Stomach smooth muscle (tissue), 2 donors: ENCODE measurements at regions not wholly inside any gene's neighbourhood (a gene's known extent, or its start where the extent isn't known, plus 50 kb on each side); places are given as distances from the start of the nearest gene placed in this dataset.
"Not testable (repeated sequence)": the region's sequence is repeated elsewhere in the genome, so short reads cannot be mapped to it uniquely, and the experiment has no call there.

Experiments
- H3K27ac ChIP-seq: one replicate; pipeline ENCODE4 v1.7.0; 2013; ENCODE audit warnings: mild to moderate bottlenecking, low read length, inconsistent platforms
- H3K27me3 ChIP-seq, 2 donors: one replicate each; pipeline ENCODE4 v1.7.0; 2013; ENCODE audit warnings: low read length in 2 of 2; ENCODE audit not compliant: insufficient read depth in 2 of 2, control insufficient read depth in 1 of 2
- H3K36me3 ChIP-seq, 2 donors: one replicate each; pipeline ENCODE4 v1.7.0; 2013; ENCODE audit warnings: low read length in 2 of 2; ENCODE audit not compliant: control insufficient read depth in 2 of 2, insufficient read depth in 2 of 2
- H3K4me1 ChIP-seq: one replicate; pipeline ENCODE4 v1.7.0; 2013; ENCODE audit warnings: low read length; ENCODE audit not compliant: control insufficient read depth, insufficient read depth
- H3K4me3 ChIP-seq, 2 donors: one replicate each; pipeline ENCODE4 v1.7.0; 2013; ENCODE audit warnings: low read length in 2 of 2
- H3K9ac ChIP-seq, 2 donors: one replicate each; pipeline ENCODE4 v1.7.0; 2013; ENCODE audit warnings: low read length in 2 of 2, mild to moderate bottlenecking in 1 of 2
- H3K9me3 ChIP-seq, 2 donors: one replicate each; pipeline ENCODE4 v1.7.0; 2013; ENCODE audit warnings: low read length in 2 of 2; ENCODE audit not compliant: control insufficient read depth in 2 of 2
- donor health status: healthy.
- donor health status: Pancreatic carcinoma.

DNA sequence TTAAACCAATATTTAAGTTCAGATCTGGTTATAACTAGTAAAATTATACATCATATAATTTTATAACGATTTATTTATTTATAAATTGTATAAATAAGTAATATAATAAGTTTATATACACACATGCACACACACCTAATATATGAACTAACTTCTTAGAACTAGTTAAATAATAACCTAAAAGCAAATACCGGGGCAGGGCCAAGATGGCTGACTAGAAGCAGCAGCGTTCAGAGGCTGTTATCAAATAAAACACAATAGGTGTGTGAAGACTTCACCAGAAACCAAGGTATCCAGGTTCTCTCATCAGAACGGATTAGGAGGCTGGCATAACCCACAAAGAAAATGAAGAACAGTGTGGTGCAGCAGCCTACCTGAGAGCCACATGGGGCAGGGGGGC lies 653.6 kb upstream of the CBLB start:
- H3K27ac ChIP-seq = no peak overlapping the region
- H3K9me3 ChIP-seq = no peaks in the 10 kb centered on the region
- H3K9ac ChIP-seq = no peak overlapping the region
- no peaks in the 10 kb centered on the region for H3K36me3 ChIP-seq
- no peaks in the 10 kb centered on the region for H3K4me1 ChIP-seq
- H3K4me3 ChIP-seq = no peak overlapping the region
- H3K27me3 ChIP-seq = no peaks in the 10 kb centered on the region

DNA sequence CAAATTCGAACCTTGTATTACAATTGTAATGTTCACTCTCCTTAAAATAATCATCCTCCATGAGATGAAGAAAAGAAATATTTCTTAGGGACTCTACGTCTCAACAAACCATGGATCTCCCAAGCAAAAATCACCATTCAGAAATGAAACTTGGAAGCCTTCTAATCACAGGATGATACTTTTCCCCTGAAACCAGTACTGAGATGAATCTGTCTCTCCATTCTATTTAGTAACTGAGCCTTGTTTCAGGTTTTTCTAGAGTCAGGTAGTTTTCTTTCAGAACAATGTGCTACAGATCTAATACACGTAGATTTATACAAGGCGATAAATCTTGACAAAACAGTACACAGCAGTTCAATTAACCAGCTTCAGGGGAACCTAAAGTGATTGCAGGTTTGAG lies 660.1 kb upstream of the CBLB start:
- Histone ChIP-seq H3K9ac (no peak overlapping the region), H3K36me3 (no peaks in the 10 kb centered on the region), H3K4me1 (no peaks in the 10 kb centered on the region), H3K9me3 (no peaks in the 10 kb centered on the region), H3K27me3 (no peaks in the 10 kb centered on the region), H3K4me3 (no peak overlapping the region), H3K27ac (no peak overlapping the region)

DNA sequence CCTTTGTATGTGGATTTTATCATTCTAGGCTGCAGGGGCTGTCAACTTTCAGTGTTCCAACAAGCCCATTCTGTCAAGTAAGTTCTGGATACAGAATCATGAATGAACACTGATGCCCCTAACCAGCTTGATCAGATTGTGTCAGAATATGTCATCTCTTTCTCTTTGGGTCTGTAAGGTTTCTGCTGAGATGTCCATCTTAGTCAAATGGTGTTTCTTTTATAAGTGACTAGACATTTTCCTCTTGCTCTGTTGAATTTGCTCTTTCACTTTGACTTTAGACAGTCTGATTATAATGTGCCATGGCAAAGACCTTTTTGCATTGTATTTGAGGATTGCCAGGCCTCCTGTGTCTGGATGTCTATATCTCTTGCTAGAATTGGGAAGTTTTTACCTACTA lies 660.9 kb upstream of the CBLB start:
- H3K36me3 ChIP-seq = no peaks in the 10 kb centered on the region
- no peak overlapping the region for H3K9ac ChIP-seq
- H3K4me1 ChIP-seq = no peaks in the 10 kb centered on the region
- H3K27ac ChIP-seq = no peak overlapping the region
- H3K4me3 ChIP-seq = no peak overlapping the region
- H3K27me3 ChIP-seq = no peaks in the 10 kb centered on the region
- H3K9me3 ChIP-seq = no peaks in the 10 kb centered on the region

DNA sequence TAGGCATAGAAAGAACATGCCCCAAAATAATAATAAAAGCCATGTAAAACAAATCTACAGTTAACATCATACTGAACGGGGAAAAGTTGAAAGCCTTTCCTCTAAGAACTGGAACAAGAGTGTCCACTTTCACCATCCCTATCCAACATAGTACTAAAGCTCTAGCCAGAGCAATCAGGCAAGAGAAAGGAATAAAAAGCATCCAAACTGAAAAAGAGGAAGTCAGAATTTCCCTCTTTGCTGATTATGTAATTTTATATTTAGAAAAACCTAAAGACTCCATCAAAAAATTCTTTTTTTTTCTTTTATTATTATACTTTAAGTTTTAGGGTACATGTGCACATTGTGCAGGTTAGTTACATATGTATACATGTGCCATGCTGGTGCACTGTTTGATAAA lies 661.6 kb upstream of the CBLB start:
- H3K9ac ChIP-seq = no peak overlapping the region
- H3K36me3 ChIP-seq = no peaks in the 10 kb centered on the region
- no peaks in the 10 kb centered on the region for H3K27me3 ChIP-seq
- no peaks in the 10 kb centered on the region for H3K9me3 ChIP-seq
- no peaks in the 10 kb centered on the region for H3K4me1 ChIP-seq
- no peak overlapping the region for H3K27ac ChIP-seq
- no peak overlapping the region for H3K4me3 ChIP-seq

DNA sequence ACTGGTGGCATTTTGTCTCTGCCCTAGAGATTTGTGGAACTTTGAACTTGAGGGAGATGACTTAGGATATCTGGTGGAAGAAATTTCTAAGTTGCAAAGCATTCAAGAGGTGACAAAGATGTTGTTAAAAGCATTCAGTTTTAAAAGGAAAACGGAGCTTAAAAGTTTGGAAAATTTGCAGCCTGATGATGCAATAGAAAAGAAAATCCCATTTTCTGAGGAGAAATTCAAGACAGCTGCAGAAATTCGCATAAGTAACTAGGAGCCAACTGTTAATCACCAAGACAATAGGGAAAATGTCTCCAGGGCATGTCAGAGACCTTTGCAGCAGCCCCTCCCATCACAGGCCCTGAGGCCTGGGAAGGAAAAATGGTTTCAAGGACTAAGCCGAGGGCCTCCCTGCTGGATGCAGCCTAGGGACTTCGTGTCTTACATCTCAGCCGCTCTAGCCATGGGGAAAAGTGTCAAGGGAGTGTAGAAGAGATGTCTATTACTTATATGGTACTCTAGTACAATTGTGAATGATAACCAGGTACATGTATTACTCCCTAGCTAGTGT lies 663.0 kb upstream of the CBLB start:
- not testable (repeated sequence) for H3K4me1 ChIP-seq, H3K27ac ChIP-seq, H3K4me3 ChIP-seq, H3K27me3 ChIP-seq, H3K9ac ChIP-seq, H3K9me3 ChIP-seq, H3K36me3 ChIP-seq

DNA sequence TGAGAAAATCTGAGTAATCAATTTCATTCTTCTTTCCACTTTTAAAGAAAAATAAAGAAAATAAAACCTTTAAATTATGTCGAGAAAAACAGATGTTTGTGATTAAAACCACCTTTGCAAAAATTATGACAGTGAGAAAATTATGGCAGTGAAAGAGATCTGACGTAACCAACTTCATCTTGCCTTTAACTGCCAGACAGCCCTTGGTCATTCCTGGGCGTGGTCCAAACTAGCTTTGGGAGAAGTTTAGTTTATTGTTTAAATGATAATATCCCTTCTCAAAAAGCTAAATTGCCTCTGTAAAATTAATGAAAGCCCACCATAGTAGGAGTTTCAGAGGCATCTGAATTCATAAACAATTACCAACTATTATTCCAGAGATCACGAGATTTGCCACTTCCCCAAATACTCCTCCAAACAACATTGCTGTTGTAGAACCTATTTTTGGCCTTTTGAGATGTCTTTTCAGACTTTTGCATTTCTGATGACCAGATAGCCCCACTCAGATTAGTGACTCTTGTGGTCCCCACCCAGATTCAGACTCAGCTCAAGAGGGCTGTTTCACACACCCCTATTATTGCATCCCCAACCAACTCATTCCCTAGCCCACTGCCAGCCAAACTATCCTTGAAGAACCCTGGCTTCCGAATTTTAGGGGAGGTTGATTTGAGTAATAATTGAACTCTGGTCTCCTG lies 664.4 kb upstream of the CBLB start:
- Histone ChIP-seq H3K27ac (no peak overlapping the region), H3K4me3 (no peak overlapping the region), H3K36me3 (no peaks in the 10 kb centered on the region), H3K27me3 (no peaks in the 10 kb centered on the region), H3K4me1 (no peaks in the 10 kb centered on the region), H3K9me3 (no peaks in the 10 kb centered on the region), H3K9ac (no peak overlapping the region)

DNA sequence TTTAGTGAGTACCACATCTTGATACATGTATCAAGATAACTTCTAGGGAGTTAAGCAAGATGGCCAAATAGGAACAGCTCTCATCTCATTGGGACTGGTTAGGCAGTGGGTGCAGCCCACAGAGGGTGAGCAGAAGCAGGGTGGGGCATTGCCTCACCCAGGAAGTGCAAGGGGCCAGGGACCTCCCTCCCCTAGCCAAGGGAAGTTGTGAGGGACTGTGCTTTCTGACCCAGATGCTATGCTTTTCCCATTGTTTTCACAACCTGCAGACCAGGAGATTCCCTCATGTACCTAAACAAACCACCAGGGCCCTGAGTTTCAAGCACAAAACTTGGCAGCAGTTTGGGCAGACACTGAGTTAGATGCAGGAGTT lies 665.0 kb upstream of the CBLB start:
- Histone ChIP-seq H3K27me3 (no peaks in the 10 kb centered on the region), H3K36me3 (no peaks in the 10 kb centered on the region), H3K4me3 (no peak overlapping the region), H3K9me3 (no peaks in the 10 kb centered on the region), H3K27ac (no peak overlapping the region), H3K4me1 (no peaks in the 10 kb centered on the region), H3K9ac (no peak overlapping the region)

DNA sequence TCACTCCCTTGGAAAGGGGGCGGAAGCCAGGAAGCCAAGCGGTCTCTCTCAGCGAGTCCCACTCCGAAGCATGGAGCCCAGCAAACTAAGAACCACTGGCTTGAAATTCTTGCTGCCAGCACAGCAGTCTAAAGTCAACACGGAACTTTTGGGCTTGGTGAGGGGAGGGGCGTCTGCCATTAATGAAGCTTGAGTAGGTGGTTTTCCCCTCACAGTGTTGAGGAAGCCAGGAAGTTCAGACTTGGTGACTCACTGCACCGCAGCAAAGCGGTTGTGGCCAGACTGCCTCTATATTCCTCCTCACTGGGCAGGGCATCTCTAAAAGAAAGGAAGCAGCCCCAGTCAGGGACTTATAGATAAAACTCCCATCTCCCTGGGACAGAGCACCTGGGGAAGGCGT lies 665.4 kb upstream of the CBLB start:
- Histone ChIP-seq H3K27ac (no peak overlapping the region), H3K9ac (no peak overlapping the region), H3K36me3 (no peaks in the 10 kb centered on the region), H3K27me3 (no peaks in the 10 kb centered on the region), H3K4me3 (no peak overlapping the region), H3K4me1 (no peaks in the 10 kb centered on the region), H3K9me3 (no peaks in the 10 kb centered on the region)

DNA sequence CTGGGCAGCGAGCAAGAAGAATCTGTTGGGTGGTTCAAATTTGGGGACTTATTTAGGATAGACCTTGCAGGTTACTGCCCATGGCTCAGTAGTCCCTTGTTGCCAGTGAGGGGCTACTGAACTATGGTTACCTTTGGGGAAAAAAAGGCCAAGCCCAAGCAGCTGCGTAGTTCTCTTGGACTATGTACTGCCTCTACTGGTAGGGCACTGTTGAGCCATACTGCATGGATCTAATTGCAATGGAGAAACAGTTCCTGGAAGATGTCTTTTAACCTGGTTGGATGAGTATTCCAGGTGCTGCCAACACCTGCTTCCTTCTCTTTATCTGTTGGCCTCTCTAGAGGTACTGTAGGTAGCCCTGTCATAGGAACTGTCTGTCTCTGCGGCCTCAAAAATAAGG lies 671.9 kb upstream of the CBLB start:
- no peaks in the 10 kb centered on the region for H3K36me3 ChIP-seq
- no peaks in the 10 kb centered on the region for H3K4me1 ChIP-seq
- no peaks in the 10 kb centered on the region for H3K9me3 ChIP-seq
- no peak overlapping the region for H3K9ac ChIP-seq
- H3K4me3 ChIP-seq = no peak overlapping the region
- H3K27me3 ChIP-seq = no peaks in the 10 kb centered on the region
- no peak overlapping the region for H3K27ac ChIP-seq

DNA sequence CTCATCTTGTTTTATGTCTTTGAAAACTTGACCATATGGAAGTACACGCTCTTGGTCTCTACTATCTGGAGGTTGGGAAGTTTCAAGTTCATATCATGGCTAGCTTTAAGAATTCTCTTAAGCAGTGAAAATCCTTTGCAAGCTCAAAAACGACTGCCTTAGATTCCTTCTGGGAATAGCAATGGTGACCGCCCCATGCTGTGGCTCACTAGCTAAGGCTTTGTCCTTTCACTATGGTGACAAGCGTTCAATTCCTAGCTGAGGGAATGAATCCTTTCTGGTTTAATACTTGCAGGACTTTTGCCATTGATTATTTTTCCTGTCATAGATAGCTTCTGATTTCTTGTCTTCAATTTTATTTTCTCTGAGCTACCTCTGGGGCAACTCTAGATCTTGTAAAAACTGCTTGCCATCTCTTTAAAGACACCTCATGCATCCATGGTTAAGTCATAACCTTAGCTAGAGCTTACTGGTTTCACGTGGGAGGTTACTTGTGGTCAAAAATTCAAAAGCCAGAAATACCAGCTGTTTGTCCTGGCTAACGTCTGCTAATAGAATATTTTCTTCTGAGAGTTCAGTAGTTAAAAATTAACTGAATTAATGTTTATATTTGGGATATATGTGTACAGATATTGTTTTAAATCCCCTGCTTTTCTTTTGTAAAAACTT lies 673.4 kb upstream of the CBLB start:
- no peak overlapping the region for H3K27ac ChIP-seq
- H3K4me1 ChIP-seq = no peaks in the 10 kb centered on the region
- no peak overlapping the region for H3K4me3 ChIP-seq
- no peaks in the 10 kb centered on the region for H3K9me3 ChIP-seq
- no peaks in the 10 kb centered on the region for H3K27me3 ChIP-seq
- H3K36me3 ChIP-seq = no peaks in the 10 kb centered on the region
- no peak overlapping the region for H3K9ac ChIP-seq

DNA sequence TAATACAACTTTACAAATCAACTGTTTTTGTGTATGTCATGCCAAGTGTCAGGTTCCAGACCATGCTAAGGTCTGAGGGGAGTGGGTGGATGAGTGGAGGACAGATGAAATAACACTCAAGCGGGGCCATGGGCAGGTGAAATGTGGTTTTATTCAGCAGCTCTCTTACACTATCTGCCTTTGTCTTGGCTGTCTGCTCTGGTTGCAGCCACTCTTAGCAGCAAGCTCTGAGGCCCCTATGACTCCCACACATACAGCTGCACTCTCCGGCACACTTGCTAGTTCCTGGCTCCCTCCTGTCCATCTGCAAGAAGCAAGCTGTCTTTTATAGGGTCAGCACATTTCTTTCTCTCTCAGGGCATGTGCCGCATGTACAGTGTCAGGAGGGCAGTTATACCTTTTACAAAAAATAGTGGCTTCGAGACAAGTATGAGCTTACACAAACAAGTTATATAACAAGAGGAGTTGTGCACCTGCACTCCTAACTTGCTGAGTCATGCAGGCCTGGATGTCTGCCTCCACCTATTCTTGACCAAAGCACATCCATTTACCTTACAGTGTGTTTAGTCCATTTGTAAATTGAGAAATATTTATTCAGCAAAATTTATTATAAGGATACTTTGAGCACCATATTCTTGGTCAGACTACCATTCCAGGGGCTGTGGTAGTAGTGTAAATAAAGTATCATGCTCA lies 683.7 kb upstream of the CBLB start:
- no peaks in the 10 kb centered on the region for H3K9me3 ChIP-seq
- no peak overlapping the region for H3K27ac ChIP-seq
- no peak overlapping the region for H3K9ac ChIP-seq
- no peaks in the 10 kb centered on the region for H3K27me3 ChIP-seq
- no peaks in the 10 kb centered on the region for H3K36me3 ChIP-seq
- H3K4me1 ChIP-seq = no peaks in the 10 kb centered on the region
- no peak overlapping the region for H3K4me3 ChIP-seq
